ENCODE measurements at regions not wholly inside any gene's neighbourhood (a gene's known extent, or its start where the extent isn't known, plus 50 kb on each side); places are given as distances from the start of the nearest gene placed in this dataset.

GRCh38 chr7:53113424-53113823 lies 78.0 kb downstream of the POM121L12 start:
- Mint-ChIP-seq H3K27ac (ENCODE audit: low read depth, unreplicated experiment) (no peak overlapping the region), H3K9me3 (ENCODE audit: unreplicated experiment) (no peaks in the 10 kb centered on the region), H3K4me1 (ENCODE audit: insufficient read depth, unreplicated experiment) (no peaks in the 10 kb centered on the region), H3K27me3 (ENCODE audit: insufficient read depth, unreplicated experiment) (peaks cover 70% of the 10 kb centered on the region), H3K36me3 (ENCODE audit: insufficient read depth, unreplicated experiment) (no peaks in the 10 kb centered on the region), H3K4me3 (ENCODE audit: unreplicated experiment) (no peak overlapping the region)
- no peak for DNase-seq (ENCODE audit: unreplicated experiment)
- no peak for TF ChIP-seq CTCF (IDR thresholded peaks at IDR 0.05; ENCODE audit: unreplicated experiment)
- intact Hi-C loops (cut with micrococcal nuclease) = no loop called here
- BruUV-seq (replicated peaks) = no TSS peak
- ChIA-PET CTCF (interaction anchor here (0.5 kb wide), 1 partner anchor 11 kb away, joined by 3 read pairs; no protein-coding TSS in a partner anchor), POLR2A (no interaction called here)

GRCh38 chr7:53119514-53119941 lies 84.1 kb downstream of the POM121L12 start:
- BruUV-seq (replicated peaks) = no TSS peak
- POLR2A ChIA-PET = interaction anchor here (0.6 kb wide), 1 partner anchor 619 kb away, joined by 3 read pairs; no protein-coding TSS in a partner anchor
- H3K4me3 Mint-ChIP-seq (ENCODE audit: unreplicated experiment) = no peak overlapping the region
- intact Hi-C loops (cut with micrococcal nuclease) = no loop called here
- TF ChIP-seq CTCF (IDR thresholded peaks at IDR 0.05; ENCODE audit: unreplicated experiment) = no peak
- CTCF ChIA-PET = no interaction called here
- no peak for DNase-seq (ENCODE audit: unreplicated experiment)
- no peak overlapping the region for H3K27ac Mint-ChIP-seq (ENCODE audit: low read depth, unreplicated experiment)
- H3K36me3 Mint-ChIP-seq (ENCODE audit: insufficient read depth, unreplicated experiment) = no peaks in the 10 kb centered on the region
- peaks cover 87% of the 10 kb centered on the region for H3K27me3 Mint-ChIP-seq (ENCODE audit: insufficient read depth, unreplicated experiment)
- no peaks in the 10 kb centered on the region for H3K4me1 Mint-ChIP-seq (ENCODE audit: insufficient read depth, unreplicated experiment)
- no peaks in the 10 kb centered on the region for H3K9me3 Mint-ChIP-seq (ENCODE audit: unreplicated experiment)

GRCh38 chr7:53121374-53121773 lies 85.9 kb downstream of the POM121L12 start:
- Mint-ChIP-seq H3K36me3 (ENCODE audit: insufficient read depth, unreplicated experiment) (no peaks in the 10 kb centered on the region), H3K4me1 (ENCODE audit: insufficient read depth, unreplicated experiment) (no peaks in the 10 kb centered on the region), H3K27ac (ENCODE audit: low read depth, unreplicated experiment) (no peak overlapping the region), H3K27me3 (ENCODE audit: insufficient read depth, unreplicated experiment) (peaks cover 91% of the 10 kb centered on the region), H3K9me3 (ENCODE audit: unreplicated experiment) (no peaks in the 10 kb centered on the region), H3K4me3 (ENCODE audit: unreplicated experiment) (no peak overlapping the region)
- CTCF ChIA-PET = interaction anchor here (0.5 kb wide), 1 partner anchor 152 kb away, joined by 4 read pairs; no protein-coding TSS in a partner anchor
- DNase-seq (ENCODE audit: unreplicated experiment) = no peak
- TF ChIP-seq CTCF (IDR thresholded peaks at IDR 0.05; ENCODE audit: unreplicated experiment) = no peak
- POLR2A ChIA-PET = no interaction called here
- no TSS peak for BruUV-seq (replicated peaks)
- intact Hi-C loops (cut with micrococcal nuclease) = no loop called here

GRCh38 chr7:53131697-53132096 lies 96.3 kb downstream of the POM121L12 start:
- Mint-ChIP-seq H3K4me3 (ENCODE audit: unreplicated experiment) (no peak overlapping the region), H3K27me3 (ENCODE audit: insufficient read depth, unreplicated experiment) (peaks cover 61% of the 10 kb centered on the region), H3K36me3 (ENCODE audit: insufficient read depth, unreplicated experiment) (peaks cover 6% of the 10 kb centered on the region), H3K4me1 (ENCODE audit: insufficient read depth, unreplicated experiment) (no peaks in the 10 kb centered on the region), H3K9me3 (ENCODE audit: unreplicated experiment) (no peaks in the 10 kb centered on the region), H3K27ac (ENCODE audit: low read depth, unreplicated experiment) (no peak overlapping the region)
- CTCF ChIA-PET = no interaction called here
- intact Hi-C loops (cut with micrococcal nuclease) = no loop called here
- no peak for TF ChIP-seq CTCF (IDR thresholded peaks at IDR 0.05; ENCODE audit: unreplicated experiment)
- no peak for DNase-seq (ENCODE audit: unreplicated experiment)
- POLR2A ChIA-PET = no interaction called here
- BruUV-seq (replicated peaks) = no TSS peak

All from MCF 10A (cell line).